SK-N-DZ (cell line): ENCODE measurements at regions not wholly inside any gene's neighbourhood (a gene's known extent, or its start where the extent isn't known, plus 50 kb on each side); places are given as distances from the start of the nearest gene placed in this dataset.
"Not testable (repeated sequence)": the region's sequence is repeated elsewhere in the genome, so short reads cannot be mapped to it uniquely, and the experiment has no call there.

ENCODE experiments used
- DNase-seq: peaks from one replicate; pipeline ENCODE4 v3.0.0-alpha.2; 2015; ENCODE audit warnings: low spot score

- no peak for DNase-seq
Observed at GRCh38 chr4:38278255-38278654, 318.1 kb downstream of the PTTG2 start.

- no peak for DNase-seq
Observed at GRCh38 chr4:38279077-38279476, 318.9 kb downstream of the PTTG2 start.

- DNase-seq: no peak
Observed at GRCh38 chr4:38279650-38280322, 319.6 kb downstream of the PTTG2 start.

GRCh38 chr4:38280323-38280706, 320.1 kb downstream of the PTTG2 start:
- DNase-seq: no peak

- DNase-seq: no peak
Observed at GRCh38 chr4:38281371-38282071, 321.3 kb downstream of the PTTG2 start.

- DNase-seq: no peak
Observed at GRCh38 chr4:38283724-38284123, 323.5 kb downstream of the PTTG2 start.

GRCh38 chr4:38284294-38285030, 324.3 kb downstream of the PTTG2 start:
- DNase-seq: no peak

GRCh38 chr4:38287101-38287851, 327.1 kb downstream of the PTTG2 start:
- DNase-seq: no peak

GRCh38 chr4:38289553-38289952, 329.4 kb downstream of the PTTG2 start:
- no peak for DNase-seq

GRCh38 chr4:38290366-38290765, 330.2 kb downstream of the PTTG2 start:
- DNase-seq: no peak

GRCh38 chr4:38290914-38291313, 330.7 kb downstream of the PTTG2 start:
- DNase-seq: no peak

- no peak for DNase-seq
Observed at GRCh38 chr4:38292529-38292928, 332.3 kb downstream of the PTTG2 start.

GRCh38 chr4:38294238-38294637, 334.0 kb downstream of the PTTG2 start:
- no peak for DNase-seq

GRCh38 chr4:38297061-38297460, 336.9 kb downstream of the PTTG2 start:
- no peak for DNase-seq

- DNase-seq: no peak
Observed at GRCh38 chr4:38298868-38299713, 338.9 kb downstream of the PTTG2 start.

GRCh38 chr4:38302910-38303309, 342.7 kb downstream of the PTTG2 start:
- no peak for DNase-seq

- not testable (repeated sequence) for DNase-seq
Observed at GRCh38 chr4:38304460-38304859, 344.3 kb downstream of the PTTG2 start.

- DNase-seq: no peak
Observed at GRCh38 chr4:38306482-38307071, 346.4 kb downstream of the PTTG2 start.

GRCh38 chr4:38308728-38309311, 348.6 kb downstream of the PTTG2 start:
- DNase-seq: no peak

GRCh38 chr4:38309471-38309870, 349.3 kb downstream of the PTTG2 start:
- no peak for DNase-seq
